H54 (cell line): ENCODE measurements at regions not wholly inside any gene's neighbourhood (a gene's known extent, or its start where the extent isn't known, plus 50 kb on each side); places are given as distances from the start of the nearest gene placed in this dataset.
"Not testable (repeated sequence)": the region's sequence is repeated elsewhere in the genome, so short reads cannot be mapped to it uniquely, and the experiment has no call there.

Experiments
- DNase-seq: peaks from one replicate; pipeline ENCODE4 v3.0.0; 2011; ENCODE audit warnings: low spot score, mixed read lengths; ENCODE audit not compliant: insufficient read length
- FAIRE-seq: peaks from 3 replicates; lab custom pipeline; 2011; peaks lifted over from hg19 to GRCh38; lab: Jason Lieb, UNC
- POLR2A ChIP-seq: IDR thresholded peaks from 2 replicates; pipeline ENCODE4 v1.6.1; 2011; ENCODE audit warnings: low read depth, mild to moderate bottlenecking, low read length

DNA sequence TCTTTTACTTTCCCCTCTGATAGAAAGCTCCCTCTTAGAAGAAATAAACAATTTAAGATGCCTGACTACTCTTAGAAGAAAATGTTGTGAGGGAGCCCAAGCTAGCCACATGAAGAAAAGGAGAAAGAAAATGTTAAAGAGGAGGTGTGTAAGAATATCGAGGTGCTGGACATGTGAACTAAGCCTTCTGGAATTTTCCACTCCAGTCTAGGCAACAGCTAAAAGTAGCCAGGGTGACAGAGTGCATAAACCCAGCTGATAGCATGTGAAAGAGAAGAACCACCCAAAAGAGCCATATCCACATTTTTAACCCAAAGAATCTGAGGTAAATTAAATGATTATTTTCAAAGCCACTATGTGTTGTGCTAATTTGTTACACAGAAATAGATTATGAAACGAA is 1690.6 kb upstream of the LRRTM3 start:
- DNase-seq (no peak), FAIRE-seq (no peak)
- TF ChIP-seq POLR2A, result no peak

- FAIRE-seq (no peak), DNase-seq (no peak)
- TF ChIP-seq POLR2A, result no peak
Observed at GRCh38 chr10:65235846-65236245, 1690.0 kb upstream of the LRRTM3 start.

DNA sequence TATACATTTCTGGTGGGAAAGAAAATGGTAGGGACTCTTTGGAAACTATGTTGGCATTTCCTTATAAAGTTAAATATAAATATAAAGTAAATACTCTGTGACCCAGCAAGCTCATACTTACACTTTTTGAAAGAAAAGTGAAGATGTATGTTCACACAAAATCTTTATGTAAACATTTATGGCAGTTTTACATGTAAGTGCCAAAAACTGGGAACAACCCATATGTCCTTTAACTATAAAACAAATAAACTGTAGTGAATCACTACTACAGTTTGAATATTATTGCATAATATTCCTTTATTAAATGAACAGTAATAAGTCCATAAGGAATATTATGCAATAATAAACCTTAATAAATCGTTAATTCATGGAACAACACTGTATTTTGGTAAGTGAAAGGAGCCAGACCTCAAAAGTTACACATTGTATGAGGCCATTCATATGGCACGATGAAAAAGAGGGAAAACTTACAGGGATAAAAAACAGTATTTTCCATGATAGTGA is 1660.3 kb upstream of the LRRTM3 start:
- FAIRE-seq (no peak), DNase-seq (no peak)
- no peak for TF ChIP-seq POLR2A

- not testable (repeated sequence) for DNase-seq, FAIRE-seq
Observed at GRCh38 chr10:65269551-65269950, 1656.3 kb upstream of the LRRTM3 start.

DNA sequence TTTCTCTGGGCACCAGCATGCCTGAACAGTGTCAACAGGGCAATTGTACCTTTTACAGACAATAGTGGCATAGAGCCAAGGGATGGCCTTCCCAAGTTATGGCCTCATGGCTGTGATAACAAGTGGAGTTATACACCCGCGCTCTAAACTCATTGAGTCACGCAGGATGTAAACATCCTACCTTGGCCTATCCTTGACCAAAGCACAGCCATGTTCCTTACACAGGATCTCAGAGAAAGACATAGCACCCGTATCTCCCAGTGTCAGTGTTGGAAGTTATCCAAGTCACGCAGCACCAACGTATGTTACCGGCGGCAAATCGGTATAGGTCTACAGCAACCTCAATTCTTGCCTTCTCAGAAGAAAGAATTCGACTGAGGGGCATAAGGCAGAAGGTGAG is 1654.9 kb upstream of the LRRTM3 start:
- TF ChIP-seq POLR2A, result no peak
- DNase-seq (no peak), FAIRE-seq (no peak)

DNA sequence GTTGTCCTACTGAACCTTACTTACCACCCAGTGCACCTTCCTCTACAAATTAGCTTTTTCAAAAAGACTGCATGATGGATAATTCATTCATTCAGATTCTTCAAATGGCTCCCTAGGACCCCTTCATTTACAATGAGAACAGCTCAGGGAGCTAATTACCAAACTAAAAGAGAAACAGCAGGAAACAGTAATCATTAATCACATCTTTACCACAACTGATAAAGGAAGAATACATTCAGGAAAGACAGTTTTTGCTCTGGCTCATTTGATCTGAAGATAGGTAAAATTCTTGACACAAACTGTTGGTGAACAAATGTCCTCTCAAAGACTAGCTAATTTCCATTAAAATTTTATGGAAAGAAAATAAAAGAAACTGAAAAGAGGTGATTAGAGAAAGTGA is 1652.7 kb upstream of the LRRTM3 start:
- DNase-seq (no peak), FAIRE-seq (no peak)
- TF ChIP-seq POLR2A, result no peak

DNA sequence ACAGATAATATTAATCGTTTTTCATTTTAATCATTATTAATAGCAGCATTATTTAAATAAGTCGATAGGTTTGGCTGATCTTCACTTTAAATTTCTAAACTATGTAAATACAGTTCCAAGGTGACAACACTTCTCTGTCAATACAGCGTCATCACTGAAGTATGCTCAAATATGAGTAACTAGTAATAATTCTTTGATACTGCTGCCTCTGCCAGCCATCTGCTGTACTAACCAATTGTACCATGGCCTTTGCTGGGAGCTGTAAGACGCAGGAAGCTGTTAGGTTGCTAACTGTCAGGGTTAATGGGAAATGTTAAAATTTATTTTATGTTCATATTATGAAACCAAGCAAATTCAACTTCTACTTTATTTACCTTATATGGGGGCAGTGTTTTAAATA is 1650.5 kb upstream of the LRRTM3 start:
- TF ChIP-seq POLR2A, result no peak
- no peak for DNase-seq
- peak; percentile 78 for FAIRE-seq

DNA sequence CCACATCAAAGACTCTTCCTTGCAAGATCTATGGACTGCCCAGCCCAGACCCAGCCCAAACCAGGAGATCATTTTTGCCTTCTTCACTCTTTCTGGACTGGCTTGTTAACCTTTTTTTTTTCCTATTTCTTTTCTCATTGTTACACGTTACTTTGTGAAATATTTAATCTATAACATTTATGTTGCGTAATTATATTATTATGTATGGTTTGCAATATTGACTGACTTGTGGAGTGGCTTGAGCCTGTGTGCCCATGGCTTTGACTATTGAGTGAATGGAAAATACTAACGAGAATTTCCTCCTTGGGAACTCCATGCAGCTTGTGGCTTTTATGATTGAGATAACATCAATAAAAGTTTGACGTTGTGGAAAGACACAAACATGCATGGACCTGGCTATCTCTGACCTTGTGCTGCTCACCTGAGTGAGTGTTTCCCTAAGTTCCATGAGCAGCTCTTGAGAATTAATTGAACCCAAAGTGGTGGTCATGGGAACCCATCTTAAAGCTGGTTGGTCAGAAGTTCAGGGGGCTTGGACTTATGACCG is 1641.3 kb upstream of the LRRTM3 start:
- DNase-seq, result no peak
- no peak for TF ChIP-seq POLR2A
- no peak for FAIRE-seq

- not testable (repeated sequence) for FAIRE-seq, DNase-seq
Observed at GRCh38 chr10:65285726-65286125, 1640.1 kb upstream of the LRRTM3 start.

DNA sequence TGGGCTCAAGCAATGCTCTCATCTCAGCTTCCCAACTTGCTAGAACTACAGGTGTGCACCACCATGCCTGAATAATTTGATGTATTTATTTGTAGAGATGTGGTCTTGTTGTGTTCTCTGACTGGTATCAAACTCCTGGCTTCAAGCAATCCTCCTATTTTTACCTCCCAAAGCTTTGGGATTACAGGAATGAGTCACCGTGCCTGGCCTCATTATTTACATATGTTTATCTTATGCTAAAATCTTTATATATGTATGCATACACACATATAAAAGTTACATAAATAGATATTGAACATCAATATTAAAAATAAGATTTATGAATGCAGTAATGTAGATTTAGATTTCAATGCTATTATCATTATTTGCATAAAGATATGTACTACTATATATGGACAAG is 1634.5 kb upstream of the LRRTM3 start:
- DNase-seq (no peak), FAIRE-seq (no peak)
- no peak for TF ChIP-seq POLR2A

- FAIRE-seq, result no peak
- DNase-seq, result no peak
- TF ChIP-seq POLR2A, result no peak
Observed at GRCh38 chr10:65292551-65292950, 1633.3 kb upstream of the LRRTM3 start.

DNA sequence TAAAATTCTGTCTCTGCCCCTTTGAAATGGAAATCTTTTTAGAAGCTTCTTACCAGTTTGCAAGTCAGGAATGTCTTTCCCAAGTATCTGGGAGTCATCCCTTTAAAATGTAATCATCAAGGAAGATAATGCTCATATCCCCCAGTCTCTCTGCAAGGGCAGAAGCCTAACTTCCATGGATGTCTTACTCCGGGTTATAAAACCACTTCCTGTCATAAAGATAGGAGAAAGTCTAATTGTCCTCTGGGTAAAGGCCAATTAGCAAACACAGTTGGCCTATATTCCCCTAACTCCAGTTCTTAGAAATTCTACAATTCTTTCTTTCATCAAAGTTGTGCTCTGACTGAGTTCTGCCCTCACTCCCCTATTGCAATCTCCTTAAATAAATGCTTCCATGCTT is 1631.5 kb upstream of the LRRTM3 start:
- FAIRE-seq, result peak; percentile 85
- no peak for TF ChIP-seq POLR2A
- DNase-seq, result peak; percentile 2

DNA sequence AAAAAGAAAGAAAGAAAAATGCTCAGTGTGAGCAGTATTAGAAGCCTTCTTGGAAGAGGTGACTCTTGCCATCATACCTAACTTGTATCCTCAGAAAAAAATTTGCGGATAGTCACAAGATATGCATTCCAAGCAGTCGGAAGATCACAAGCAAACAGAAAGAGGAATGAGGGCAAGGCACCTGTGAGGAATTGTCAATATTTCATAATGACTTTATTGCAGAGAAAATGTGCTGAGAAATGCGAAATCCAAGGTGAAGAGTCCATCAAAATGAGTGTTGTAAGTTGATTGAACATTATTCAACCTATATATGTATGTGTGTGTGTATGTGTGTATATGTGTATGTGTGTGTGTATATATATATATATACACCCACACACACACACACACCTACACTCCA is 1624.7 kb upstream of the LRRTM3 start:
- no peak for TF ChIP-seq POLR2A
- no peak for FAIRE-seq
- DNase-seq, result no peak

DNA sequence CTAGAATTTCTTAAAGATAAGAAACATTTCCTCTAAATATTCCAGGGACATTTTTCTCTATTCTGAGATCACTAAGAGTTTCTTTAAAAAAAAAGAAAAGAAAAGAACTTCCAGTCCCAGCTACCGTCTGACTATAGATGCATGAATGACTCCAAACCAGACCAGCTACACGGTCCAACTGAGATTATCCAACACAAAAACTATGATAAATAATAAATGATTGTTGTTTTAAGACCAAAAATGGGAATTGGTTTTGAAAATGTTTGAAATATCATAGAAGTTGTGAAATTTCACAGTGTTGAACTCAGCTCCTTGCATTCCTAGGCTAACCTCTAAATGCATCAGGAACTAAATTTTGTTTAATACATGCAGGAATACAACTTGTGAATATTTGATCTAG is 1619.6 kb upstream of the LRRTM3 start:
- FAIRE-seq (peak; percentile 20), DNase-seq (no peak)
- no peak for TF ChIP-seq POLR2A

GRCh38 chr10:65312876-65313275 is 1613.0 kb upstream of the LRRTM3 start:
- no peak for TF ChIP-seq POLR2A
- FAIRE-seq, result peak; percentile 66
- no peak for DNase-seq

GRCh38 chr10:65313406-65313805 is 1612.4 kb upstream of the LRRTM3 start:
- TF ChIP-seq POLR2A, result no peak
- no peak for DNase-seq
- FAIRE-seq, result peak; percentile 97
